GM18907 (cell line): ENCODE measurements at regions not wholly inside any gene's neighbourhood (a gene's known extent, or its start where the extent isn't known, plus 50 kb on each side); places are given as distances from the start of the nearest gene placed in this dataset.

ENCODE experiments used
- ATAC-seq: cut with Tn5 transposase; IDR thresholded peaks from one replicate; pipeline ENCODE4 v1.9.1; 2021; ENCODE audit warnings: mild to moderate bottlenecking, moderate library complexity; ENCODE audit not compliant: unreplicated experiment

DNA sequence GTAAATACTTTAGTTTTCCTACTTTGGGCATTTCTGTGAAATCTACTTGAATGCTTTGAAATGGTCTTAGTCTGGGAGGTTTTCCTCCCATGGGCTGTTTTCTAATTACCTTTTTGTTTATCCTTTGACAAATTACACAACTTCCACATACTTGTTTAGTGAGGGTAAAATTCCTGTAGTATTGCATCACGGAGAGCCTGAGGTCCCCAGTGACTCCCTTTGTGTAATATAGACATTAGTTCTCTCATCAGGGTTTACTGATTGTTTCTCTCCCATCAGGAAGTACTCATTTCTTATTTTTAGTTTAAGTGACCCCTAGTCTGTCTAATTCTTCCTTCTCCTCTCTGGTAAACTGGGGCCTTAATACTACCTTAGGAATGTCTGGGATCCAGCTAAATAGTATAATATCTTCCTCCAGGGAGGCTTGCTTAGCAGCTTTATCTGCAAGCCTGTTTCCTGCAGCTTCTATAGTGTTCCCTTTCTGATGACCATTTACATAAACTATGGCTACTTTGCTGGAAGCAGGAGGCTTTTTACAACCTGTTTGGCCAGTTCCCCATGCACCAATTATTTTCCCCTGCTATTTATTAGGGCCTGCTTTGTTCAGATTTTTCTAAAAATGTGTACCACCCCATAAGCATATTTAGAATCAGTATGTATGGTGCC, 87.2 kb upstream of the XCR1 start:
- no peak for ATAC-seq

DNA sequence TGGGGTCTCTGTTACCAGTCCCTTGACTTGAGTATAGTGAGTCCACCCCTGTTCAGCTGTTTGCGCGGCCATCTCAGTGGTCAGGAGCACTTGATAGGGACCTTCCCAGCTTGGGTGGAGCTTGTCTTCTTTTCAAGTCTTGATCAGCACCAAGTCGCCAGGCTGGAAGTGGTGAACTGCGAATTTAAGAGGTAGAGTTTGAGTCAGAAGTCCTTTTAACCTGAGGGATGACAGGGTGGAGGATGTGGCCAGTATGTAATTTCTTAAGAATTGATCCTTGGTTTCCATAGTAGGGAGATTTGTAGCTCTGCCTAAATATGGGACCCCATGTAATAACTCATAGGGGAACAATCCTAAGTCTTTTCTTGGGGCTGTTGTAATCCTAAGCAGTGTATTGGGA, 86.3 kb upstream of the XCR1 start:
- ATAC-seq = no peak

- ATAC-seq = no peak
These were observed 85.7 kb upstream of the XCR1 start for GRCh38 chr3:46112984-46113383.

GRCh38 chr3:46112296-46112695, 85.0 kb upstream of the XCR1 start:
- ATAC-seq = no peak

GRCh38 chr3:46110701-46111493, 83.6 kb upstream of the XCR1 start:
- peak; percentile 82 for ATAC-seq

- no peak for ATAC-seq
These were observed 80.4 kb upstream of the XCR1 start for GRCh38 chr3:46107682-46108081.

DNA sequence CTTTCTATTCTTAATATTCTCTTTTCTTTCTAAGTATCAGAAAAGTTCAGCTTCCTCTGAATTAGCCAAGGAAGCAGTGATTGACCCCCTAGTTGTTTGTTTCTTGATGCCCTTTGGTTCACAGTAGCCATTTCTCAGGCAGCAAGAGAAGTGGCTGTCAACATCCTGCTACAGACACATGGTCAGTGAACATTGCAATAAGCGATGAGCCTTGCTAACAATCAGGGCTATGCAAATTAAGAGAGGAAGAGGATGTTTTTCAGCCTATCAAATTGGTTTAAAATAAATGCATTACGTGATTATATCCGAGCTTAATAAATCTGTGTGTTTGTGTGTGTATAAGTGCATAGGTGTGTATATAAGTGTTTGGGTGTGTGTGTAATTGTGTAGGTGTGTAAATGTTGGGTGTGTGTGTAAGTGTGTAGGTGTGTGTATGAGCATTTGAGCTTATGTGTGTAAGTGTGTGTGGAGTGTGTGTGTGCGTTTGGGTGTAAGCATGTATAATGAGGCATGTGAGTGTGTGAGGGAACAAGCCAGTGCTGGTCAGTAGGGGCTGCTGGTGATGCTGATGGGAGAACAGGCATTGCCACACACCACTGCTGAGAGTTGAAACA, 78.1 kb upstream of the XCR1 start:
- no peak for ATAC-seq

- ATAC-seq = no peak
These were observed 77.4 kb upstream of the XCR1 start for GRCh38 chr3:46104706-46105105.

DNA sequence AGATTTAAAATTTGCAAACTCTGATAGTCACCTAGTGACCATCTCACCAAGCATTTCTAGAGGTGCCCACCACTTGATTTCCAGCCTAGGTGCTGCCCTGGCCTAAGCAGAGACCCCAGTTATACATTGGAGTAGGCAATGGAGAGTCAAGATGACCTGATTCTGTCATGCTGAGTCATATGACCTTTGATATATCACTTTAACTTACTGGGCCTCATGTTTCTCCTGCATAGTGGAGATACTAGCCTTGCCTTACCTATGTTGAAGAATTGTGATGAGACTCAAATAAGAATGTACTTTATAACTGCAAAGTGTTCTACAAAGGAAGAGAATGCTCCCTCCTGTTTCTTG, 75.5 kb upstream of the XCR1 start:
- no peak for ATAC-seq

DNA sequence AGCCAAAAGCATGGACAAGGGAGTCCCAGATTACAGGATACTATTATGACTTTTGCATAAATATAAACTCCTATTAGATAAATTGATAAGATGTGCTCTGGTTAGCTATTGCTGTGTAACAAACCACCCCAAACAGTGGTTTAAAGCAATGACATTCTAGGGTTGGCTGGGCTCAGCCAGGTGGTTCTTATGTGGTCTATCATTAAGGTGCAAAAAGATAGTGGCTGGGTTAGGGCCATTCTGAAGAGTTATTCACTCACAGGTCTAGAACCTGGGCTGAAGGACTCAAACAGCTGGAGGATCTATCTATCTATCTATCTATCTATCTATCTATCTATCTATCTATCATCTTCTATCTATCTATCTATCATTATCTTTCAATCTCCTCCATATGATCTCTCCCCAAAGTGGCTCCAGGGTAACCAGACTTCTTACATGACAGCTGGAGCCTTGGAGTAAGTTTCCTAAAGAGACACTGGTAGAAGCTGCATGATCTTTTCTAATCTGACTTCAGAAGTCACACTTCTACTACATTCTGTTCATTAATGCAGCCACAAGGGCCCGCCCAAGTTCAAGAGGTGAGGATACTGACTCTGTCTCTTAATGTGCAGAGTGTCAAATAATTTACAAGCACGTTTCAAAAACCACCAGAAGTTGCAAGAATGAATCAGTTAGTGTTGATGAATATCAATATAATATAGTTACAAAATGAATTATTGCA, 74.9 kb upstream of the XCR1 start:
- ATAC-seq = no peak

GRCh38 chr3:46100812-46101211, 73.5 kb upstream of the XCR1 start:
- ATAC-seq = no peak

DNA sequence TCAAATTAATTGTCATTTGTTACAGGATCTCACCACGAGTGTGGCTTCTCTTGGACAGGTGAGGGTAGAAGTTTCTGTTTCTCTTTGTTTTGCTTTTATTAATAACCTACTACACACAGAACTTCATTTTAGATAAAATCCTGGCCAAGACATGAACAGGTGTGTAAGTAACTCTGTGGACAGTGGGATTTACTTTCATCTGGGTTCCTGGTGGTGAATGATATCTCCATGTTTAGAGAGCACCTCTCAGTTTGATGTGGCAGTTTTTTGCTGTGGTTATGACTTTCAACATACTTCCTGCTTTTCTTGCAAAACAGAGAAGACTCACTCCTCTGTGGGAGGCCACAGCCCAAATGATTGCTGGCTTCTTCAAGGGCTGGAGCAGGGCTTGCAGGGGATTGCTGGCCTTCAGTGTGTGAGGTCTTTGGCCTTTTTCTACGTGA, 71.1 kb upstream of the XCR1 start:
- ATAC-seq = peak; percentile 43

- ATAC-seq = peak; percentile 23
These were observed 70.5 kb upstream of the XCR1 start for GRCh38 chr3:46097691-46098241.

DNA sequence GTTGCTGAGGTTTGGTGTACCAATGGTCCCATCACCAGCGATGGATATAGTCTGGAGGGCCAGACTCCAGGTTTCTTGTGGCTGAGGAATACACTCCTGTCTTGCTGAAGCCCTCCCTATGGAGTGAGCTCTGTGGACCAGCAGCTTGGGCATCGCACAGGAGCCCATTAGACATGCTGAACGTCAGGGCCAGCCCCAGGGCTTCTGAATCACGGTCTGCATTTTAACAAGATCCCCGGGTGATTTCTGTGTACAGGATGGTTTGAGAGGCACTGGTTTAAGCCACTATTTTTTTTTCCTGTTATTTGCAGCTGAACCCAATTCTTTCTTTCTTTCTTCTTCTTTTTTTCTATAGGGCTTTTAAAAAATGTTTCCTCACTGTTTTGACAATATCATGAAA, 69.5 kb upstream of the XCR1 start:
- no peak for ATAC-seq

- ATAC-seq = no peak
These were observed 69.1 kb upstream of the XCR1 start for GRCh38 chr3:46096336-46096735.

DNA sequence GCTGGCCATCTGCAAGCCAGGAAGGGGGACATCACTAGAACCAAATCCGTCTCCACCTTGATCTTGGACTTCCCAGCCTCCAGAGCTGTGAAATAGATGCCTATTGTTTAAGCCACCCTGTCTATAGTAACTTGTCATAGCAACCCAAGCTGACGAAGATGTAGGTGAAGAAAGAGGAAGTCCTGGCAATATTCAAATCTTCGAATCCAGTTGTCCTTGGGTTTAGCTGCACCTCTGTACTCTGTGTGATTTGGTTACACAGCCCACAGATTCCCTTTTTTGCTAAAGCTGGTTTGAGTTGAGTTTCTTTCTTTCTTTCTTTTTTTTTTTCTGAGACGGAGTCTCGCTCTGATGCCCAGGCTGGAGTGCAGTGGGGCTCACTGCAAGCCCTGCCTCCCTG, 68.0 kb upstream of the XCR1 start:
- ATAC-seq = peak; percentile 63

DNA sequence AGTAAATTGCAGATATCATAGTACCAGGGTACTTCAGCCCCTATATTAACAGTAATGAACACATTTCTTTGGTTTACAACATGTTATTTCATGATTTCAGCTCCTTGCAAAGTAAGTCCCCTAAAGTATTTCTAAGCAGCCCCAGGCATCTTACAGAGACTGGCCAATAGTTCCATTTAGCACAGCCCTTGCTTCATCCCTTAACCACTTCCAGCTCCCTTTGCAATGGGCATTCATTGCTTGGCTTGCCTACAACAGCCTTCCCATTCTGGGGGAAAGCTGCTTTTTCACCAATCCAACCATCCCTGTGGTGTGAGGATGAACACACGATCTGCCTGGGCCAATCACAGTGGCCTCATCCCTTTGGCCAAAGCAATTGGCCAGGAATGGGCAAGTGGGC, 67.2 kb upstream of the XCR1 start:
- ATAC-seq = no peak

DNA sequence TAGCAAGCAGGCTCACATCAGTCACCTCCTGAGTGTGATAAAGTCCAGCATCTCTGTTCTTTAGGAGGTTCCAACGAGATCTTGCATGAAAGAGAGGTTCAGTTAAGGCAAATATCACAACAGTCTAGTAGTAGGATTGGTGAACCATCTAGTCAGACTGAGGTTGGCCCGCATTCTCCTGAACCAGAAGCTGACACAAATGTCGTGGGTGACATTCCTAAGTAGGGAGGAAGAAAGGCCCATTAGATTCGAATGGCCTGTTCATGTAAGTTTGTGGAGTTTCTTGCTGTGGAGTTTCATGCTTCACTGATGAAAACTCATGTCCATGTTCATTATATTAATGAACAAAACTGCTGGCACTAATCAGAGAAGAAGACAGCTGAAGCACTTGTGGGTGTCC, 66.7 kb upstream of the XCR1 start:
- no peak for ATAC-seq

GRCh38 chr3:46093327-46093942, 66.2 kb upstream of the XCR1 start:
- no peak for ATAC-seq

DNA sequence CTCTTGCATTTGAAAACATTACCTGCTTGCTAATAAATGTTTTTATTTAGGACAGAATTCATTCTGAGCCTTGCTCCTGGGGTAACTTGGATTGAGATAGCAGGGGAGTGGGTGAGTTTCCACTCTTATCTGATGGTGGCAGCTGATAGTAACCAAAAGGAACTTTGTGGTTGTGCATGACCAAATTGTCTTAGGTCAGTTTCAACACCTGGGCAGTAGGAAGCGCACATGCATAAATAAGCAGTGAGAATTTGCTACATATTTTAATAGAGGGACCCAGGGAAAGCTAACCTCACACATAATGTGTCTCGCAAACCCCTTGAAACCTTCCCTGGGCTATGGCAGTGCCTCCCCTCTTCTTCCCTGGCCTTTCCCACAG, 65.4 kb upstream of the XCR1 start:
- peak; percentile 47 for ATAC-seq
